Activated T-helper 17 cell treated with anti-CD3 and anti-CD28 coated beads, Interleukin-2, amount 50 U/mL, for 72 hours (primary cell): ENCODE measurements at regions not wholly inside any gene's neighbourhood (a gene's known extent, or its start where the extent isn't known, plus 50 kb on each side); places are given as distances from the start of the nearest gene placed in this dataset.
"Not testable (repeated sequence)": the region's sequence is repeated elsewhere in the genome, so short reads cannot be mapped to it uniquely, and the experiment has no call there.

Experiments
- ATAC-seq: fragments of 150-1000 bp; cut with Tn5 transposase; replicated peaks from 2 replicates; pipeline ENCODE4 v1.10.0; 2021; ENCODE audit warnings: mild to moderate bottlenecking, moderate library complexity
- H3K27ac Mint-ChIP-seq: one replicate; pipeline ENCODE4 v1.8.0; 2022; ENCODE audit warnings: mixed read lengths
- H3K27me3 Mint-ChIP-seq: one replicate; pipeline ENCODE4 v1.8.0; 2022; ENCODE audit warnings: mixed read lengths
- H3K36me3 Mint-ChIP-seq: one replicate; pipeline ENCODE4 v1.8.0; 2022; ENCODE audit warnings: low read depth, mild to moderate bottlenecking, mixed read lengths
- H3K4me1 Mint-ChIP-seq: one replicate; pipeline ENCODE4 v1.8.0; 2022; ENCODE audit warnings: mixed read lengths
- H3K4me3 Mint-ChIP-seq: one replicate; pipeline ENCODE4 v1.8.0; 2022; ENCODE audit warnings: mild to moderate bottlenecking, mixed read lengths
- H3K9me3 Mint-ChIP-seq: one replicate; pipeline ENCODE4 v1.8.0; 2022; ENCODE audit warnings: mixed read lengths

GRCh38 chr2:236449167-236449761 lies 120.4 kb upstream of the ACKR3 start:
- no peak overlapping the region for H3K27ac Mint-ChIP-seq
- no peaks in the 10 kb centered on the region for H3K4me1 Mint-ChIP-seq
- no peaks in the 10 kb centered on the region for H3K9me3 Mint-ChIP-seq
- no peaks in the 10 kb centered on the region for H3K36me3 Mint-ChIP-seq
- H3K27me3 Mint-ChIP-seq, result peaks cover 20% of the 10 kb centered on the region
- peak; percentile 87 for ATAC-seq
- no peak overlapping the region for H3K4me3 Mint-ChIP-seq

GRCh38 chr2:236452238-236452637 lies 117.4 kb upstream of the ACKR3 start:
- Mint-ChIP-seq H3K4me1 (no peaks in the 10 kb centered on the region), H3K4me3 (no peak overlapping the region), H3K27ac (no peak overlapping the region), H3K36me3 (no peaks in the 10 kb centered on the region), H3K9me3 (peaks cover 1% of the 10 kb centered on the region), H3K27me3 (peaks cover 8% of the 10 kb centered on the region)
- no peak for ATAC-seq

- Mint-ChIP-seq H3K4me1 (no peaks in the 10 kb centered on the region), H3K27ac (no peak overlapping the region)
Observed at GRCh38 chr2:236454076-236454475, 115.5 kb upstream of the ACKR3 start.

GRCh38 chr2:236459393-236459792 lies 110.2 kb upstream of the ACKR3 start:
- Mint-ChIP-seq H3K9me3 (peaks cover 5% of the 10 kb centered on the region), H3K4me1 (no peaks in the 10 kb centered on the region), H3K36me3 (no peaks in the 10 kb centered on the region), H3K27ac (no peak overlapping the region), H3K27me3 (peaks cover 5% of the 10 kb centered on the region), H3K4me3 (no peak overlapping the region)
- ATAC-seq, result no peak

More at GRCh38 chr2:236454076-236454475, 115.5 kb upstream of the ACKR3 start:
- Mint-ChIP-seq H3K4me3 (no peak overlapping the region), H3K36me3 (no peaks in the 10 kb centered on the region), H3K9me3 (peaks cover 5% of the 10 kb centered on the region), H3K27me3 (peaks cover 12% of the 10 kb centered on the region)
- ATAC-seq, result no peak

GRCh38 chr2:236464140-236464539 lies 105.5 kb upstream of the ACKR3 start:
- ATAC-seq, result no peak
- no peaks in the 10 kb centered on the region for H3K27me3 Mint-ChIP-seq

GRCh38 chr2:236472720-236473495 lies 96.7 kb upstream of the ACKR3 start:
- H3K4me3 Mint-ChIP-seq, result no peak overlapping the region
- peaks cover 11% of the 10 kb centered on the region for H3K27me3 Mint-ChIP-seq
- H3K9me3 Mint-ChIP-seq, result no peaks in the 10 kb centered on the region
- H3K27ac Mint-ChIP-seq, result no peak overlapping the region
- H3K4me1 Mint-ChIP-seq, result no peaks in the 10 kb centered on the region
- no peaks in the 10 kb centered on the region for H3K36me3 Mint-ChIP-seq
- ATAC-seq, result no peak

More at GRCh38 chr2:236464140-236464539, 105.5 kb upstream of the ACKR3 start:
- no peak overlapping the region for H3K27ac Mint-ChIP-seq
- no peaks in the 10 kb centered on the region for H3K4me1 Mint-ChIP-seq
- no peaks in the 10 kb centered on the region for H3K36me3 Mint-ChIP-seq
- no peak overlapping the region for H3K4me3 Mint-ChIP-seq
- peaks cover 4% of the 10 kb centered on the region for H3K9me3 Mint-ChIP-seq

GRCh38 chr2:236473691-236474090 lies 95.9 kb upstream of the ACKR3 start:
- no peaks in the 10 kb centered on the region for H3K4me1 Mint-ChIP-seq
- no peak overlapping the region for H3K4me3 Mint-ChIP-seq
- no peak for ATAC-seq
- H3K9me3 Mint-ChIP-seq, result no peaks in the 10 kb centered on the region
- H3K27ac Mint-ChIP-seq, result no peak overlapping the region
- peaks cover 11% of the 10 kb centered on the region for H3K27me3 Mint-ChIP-seq
- H3K36me3 Mint-ChIP-seq, result no peaks in the 10 kb centered on the region

GRCh38 chr2:236479814-236480213 lies 89.8 kb upstream of the ACKR3 start:
- ATAC-seq, result no peak
- H3K27ac Mint-ChIP-seq, result no peak overlapping the region
- peaks cover 20% of the 10 kb centered on the region for H3K9me3 Mint-ChIP-seq
- no peak overlapping the region for H3K4me3 Mint-ChIP-seq
- no peaks in the 10 kb centered on the region for H3K36me3 Mint-ChIP-seq
- peaks cover 24% of the 10 kb centered on the region for H3K27me3 Mint-ChIP-seq
- no peaks in the 10 kb centered on the region for H3K4me1 Mint-ChIP-seq

GRCh38 chr2:236483102-236483501 lies 86.5 kb upstream of the ACKR3 start:
- Mint-ChIP-seq H3K36me3 (no peaks in the 10 kb centered on the region), H3K4me1 (no peaks in the 10 kb centered on the region), H3K9me3 (peaks cover 20% of the 10 kb centered on the region), H3K4me3 (no peak overlapping the region), H3K27me3 (peaks cover 24% of the 10 kb centered on the region), H3K27ac (no peak overlapping the region)
- ATAC-seq, result no peak

GRCh38 chr2:236485519-236485918 lies 84.1 kb upstream of the ACKR3 start:
- H3K9me3 Mint-ChIP-seq, result peaks cover 9% of the 10 kb centered on the region

GRCh38 chr2:236489083-236489482 lies 80.5 kb upstream of the ACKR3 start:
- H3K4me1 Mint-ChIP-seq, H3K9me3 Mint-ChIP-seq, H3K27ac Mint-ChIP-seq, H3K36me3 Mint-ChIP-seq, H3K4me3 Mint-ChIP-seq, ATAC-seq: not testable (repeated sequence)
- H3K27me3 Mint-ChIP-seq, result peaks cover 10% of the 10 kb centered on the region

More at GRCh38 chr2:236485519-236485918, 84.1 kb upstream of the ACKR3 start:
- Mint-ChIP-seq H3K4me1 (no peaks in the 10 kb centered on the region), H3K27me3 (peaks cover 16% of the 10 kb centered on the region), H3K27ac (no peak overlapping the region), H3K4me3 (no peak overlapping the region), H3K36me3 (no peaks in the 10 kb centered on the region)
- no peak for ATAC-seq

- Mint-ChIP-seq H3K36me3 (no peaks in the 10 kb centered on the region), H3K4me1 (no peaks in the 10 kb centered on the region), H3K9me3 (no peaks in the 10 kb centered on the region), H3K4me3 (no peak overlapping the region), H3K27ac (no peak overlapping the region), H3K27me3 (peaks cover 6% of the 10 kb centered on the region)
- no peak for ATAC-seq
Observed at GRCh38 chr2:236489895-236490404, 79.7 kb upstream of the ACKR3 start.

GRCh38 chr2:236496340-236496739 lies 73.3 kb upstream of the ACKR3 start:
- Mint-ChIP-seq H3K9me3 (no peaks in the 10 kb centered on the region), H3K4me3 (no peak overlapping the region), H3K27ac (no peak overlapping the region), H3K27me3 (peaks cover 21% of the 10 kb centered on the region), H3K36me3 (no peaks in the 10 kb centered on the region), H3K4me1 (no peaks in the 10 kb centered on the region)
- no peak for ATAC-seq

- no peak overlapping the region for H3K27ac Mint-ChIP-seq
- no peak for ATAC-seq
- no peaks in the 10 kb centered on the region for H3K4me1 Mint-ChIP-seq
- H3K9me3 Mint-ChIP-seq, result no peaks in the 10 kb centered on the region
- no peaks in the 10 kb centered on the region for H3K36me3 Mint-ChIP-seq
- no peak overlapping the region for H3K4me3 Mint-ChIP-seq
- H3K27me3 Mint-ChIP-seq, result peaks cover 21% of the 10 kb centered on the region
Observed at GRCh38 chr2:236498369-236498768, 71.3 kb upstream of the ACKR3 start.
